Inflammatory macrophage treated with lipopolysaccharide for 4 hours (primary cell): ENCODE measurements at regions not wholly inside any gene's neighbourhood (a gene's known extent, or its start where the extent isn't known, plus 50 kb on each side); places are given as distances from the start of the nearest gene placed in this dataset.
"Not testable (repeated sequence)": the region's sequence is repeated elsewhere in the genome, so short reads cannot be mapped to it uniquely, and the experiment has no call there.

Experiments used
- DNase-seq: peaks from one replicate; pipeline ENCODE4 v3.0.0-alpha.2; 2020

- DNase-seq = no peak
These were observed 656.7 kb downstream of the GABRG1 start for GRCh38 chr4:45467157-45467556.

- DNase-seq = not testable (repeated sequence)
These were observed 663.7 kb downstream of the GABRG1 start for GRCh38 chr4:45460157-45460556.

- DNase-seq = no peak
These were observed 668.6 kb downstream of the GABRG1 start for GRCh38 chr4:45455217-45455616.

GRCh38 chr4:45453258-45453853 is 670.5 kb downstream of the GABRG1 start:
- peak; percentile 2 for DNase-seq

GRCh38 chr4:45442466-45442865 is 681.4 kb downstream of the GABRG1 start:
- DNase-seq = no peak

- no peak for DNase-seq
These were observed 685.8 kb downstream of the GABRG1 start for GRCh38 chr4:45438047-45438446.

GRCh38 chr4:45437381-45437780 is 686.5 kb downstream of the GABRG1 start:
- no peak for DNase-seq

- no peak for DNase-seq
These were observed 698.7 kb downstream of the GABRG1 start for GRCh38 chr4:45425135-45425534.

GRCh38 chr4:45423896-45424295 is 697.5 kb upstream of the GNPDA2 start:
- no peak for DNase-seq

- not testable (repeated sequence) for DNase-seq
These were observed 693.8 kb upstream of the GNPDA2 start for GRCh38 chr4:45420091-45420674.

- no peak for DNase-seq
These were observed 684.4 kb upstream of the GNPDA2 start for GRCh38 chr4:45410701-45411210.

GRCh38 chr4:45409536-45409935 is 683.2 kb upstream of the GNPDA2 start:
- DNase-seq = no peak

GRCh38 chr4:45408996-45409395 is 682.6 kb upstream of the GNPDA2 start:
- DNase-seq = no peak

- DNase-seq = no peak
These were observed 672.8 kb upstream of the GNPDA2 start for GRCh38 chr4:45399116-45399515.

GRCh38 chr4:45385306-45385705 is 659.0 kb upstream of the GNPDA2 start:
- no peak for DNase-seq

GRCh38 chr4:45370408-45370807 is 644.1 kb upstream of the GNPDA2 start:
- no peak for DNase-seq

GRCh38 chr4:45368832-45369231 is 642.5 kb upstream of the GNPDA2 start:
- DNase-seq = no peak

- DNase-seq = no peak
These were observed 637.6 kb upstream of the GNPDA2 start for GRCh38 chr4:45363931-45364330.

- DNase-seq = no peak
These were observed 632.5 kb upstream of the GNPDA2 start for GRCh38 chr4:45358573-45359506.

- no peak for DNase-seq
These were observed 626.8 kb upstream of the GNPDA2 start for GRCh38 chr4:45353161-45353560.

GRCh38 chr4:45350438-45350837 is 624.1 kb upstream of the GNPDA2 start:
- peak; percentile 0 for DNase-seq

GRCh38 chr4:45349859-45350258 is 623.5 kb upstream of the GNPDA2 start:
- no peak for DNase-seq

- no peak for DNase-seq
These were observed 620.6 kb upstream of the GNPDA2 start for GRCh38 chr4:45346816-45347435.
